Osteoblast (primary cell): ENCODE measurements at regions not wholly inside any gene's neighbourhood (a gene's known extent, or its start where the extent isn't known, plus 50 kb on each side); places are given as distances from the start of the nearest gene placed in this dataset.

Experiments used
- DNase-seq: peaks from one replicate; pipeline ENCODE4 v3.0.0; 2011; ENCODE audit warnings: low spot score, mixed read lengths; ENCODE audit not compliant: insufficient read length; ENCODE audit errors: missing footprints
- H2AFZ ChIP-seq: 2 replicates; pipeline ENCODE4 v1.6.0; 2011; ENCODE audit warnings: mild to moderate bottlenecking, low read length
- H3K27ac ChIP-seq: 2 replicates; pipeline ENCODE4 v1.5.1; 2011; ENCODE audit warnings: mild to moderate bottlenecking, low read depth, low read length, moderate library complexity
- H3K27me3 ChIP-seq: 2 replicates; pipeline ENCODE4 v1.6.0; 2012; ENCODE audit warnings: mild to moderate bottlenecking, control low read depth, inconsistent platforms, low read length, moderate library complexity; ENCODE audit not compliant: insufficient read depth
- H3K36me3 ChIP-seq: 2 replicates; pipeline ENCODE4 v1.5.1; 2011; ENCODE audit warnings: mild to moderate bottlenecking, low read length, control low read depth, moderate library complexity; ENCODE audit not compliant: insufficient read depth
- H3K4me1 ChIP-seq: 2 replicates; pipeline ENCODE4 v1.5.1; 2011; ENCODE audit warnings: mild to moderate bottlenecking, low read length, control low read depth, moderate library complexity; ENCODE audit not compliant: insufficient read depth
- H3K4me2 ChIP-seq: 2 replicates; pipeline ENCODE4 v1.6.0; 2011; ENCODE audit warnings: mild to moderate bottlenecking, low read length; ENCODE audit not compliant: insufficient read depth
- H3K4me3 ChIP-seq: fragments of 200-600 bp; sonication (generic); 3 replicates; pipeline ENCODE4 v1.5.1; 2012; ENCODE audit warnings: mild to moderate bottlenecking, low read length, inconsistent platforms; ENCODE audit not compliant: insufficient read depth
- H3K79me2 ChIP-seq: 2 replicates; pipeline ENCODE4 v1.6.0; 2012; ENCODE audit warnings: mild to moderate bottlenecking, low read length, control low read depth, inconsistent platforms; ENCODE audit not compliant: insufficient read depth
- H3K9me3 ChIP-seq: 2 replicates; pipeline ENCODE4 v1.5.1; 2011; ENCODE audit warnings: low read depth, low read length, control low read depth
- H4K20me1 ChIP-seq: 2 replicates; pipeline ENCODE4 v1.6.0; 2012; ENCODE audit warnings: mild to moderate bottlenecking, low read length, control low read depth; ENCODE audit not compliant: insufficient read depth
- TF ChIP-seq, protein P1 (sequence below): IDR thresholded peaks from 2 replicates; pipeline ENCODE4 v1.5.1; 2011; ENCODE audit warnings: mild to moderate bottlenecking, low read depth, low read length, moderate library complexity; ENCODE audit errors: extremely low read depth

DNA sequence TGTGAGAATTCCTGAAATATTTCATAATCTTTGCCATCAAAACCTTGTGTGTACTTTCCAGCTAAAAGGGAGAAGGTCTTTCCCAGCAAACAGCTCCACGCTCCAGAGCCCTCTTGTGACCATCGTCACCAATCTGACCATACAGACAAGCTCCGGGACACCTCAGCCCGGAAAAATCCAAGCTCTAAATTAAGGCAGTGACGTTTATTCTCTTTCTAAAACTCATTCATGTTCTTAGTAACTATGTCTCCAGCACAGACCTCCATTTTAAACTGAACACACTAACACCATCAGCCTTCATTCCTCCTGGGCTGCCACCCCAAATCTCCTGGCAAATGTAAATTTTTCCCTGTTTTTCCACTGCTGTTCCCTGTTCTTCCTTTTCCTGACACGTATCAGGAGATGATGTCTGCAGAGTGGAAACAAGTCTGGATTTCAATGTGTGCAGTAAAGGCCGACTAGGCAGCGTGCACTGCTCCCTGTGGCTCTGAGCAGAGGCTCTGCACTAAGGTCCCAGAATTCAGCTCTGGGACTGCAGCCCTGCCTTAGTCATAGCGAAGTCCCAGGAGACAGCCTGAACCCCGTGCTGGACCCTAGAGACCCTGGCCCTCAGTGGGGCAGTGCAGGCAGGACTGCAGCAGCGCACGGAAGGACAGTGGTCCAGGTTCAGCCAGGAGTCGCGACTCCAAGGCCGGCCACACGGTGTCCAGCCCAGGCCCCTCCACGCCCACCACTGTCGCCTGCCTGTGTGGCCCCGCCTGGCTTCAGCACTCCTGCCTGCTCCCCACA is 452.5 kb upstream of the SALL3 start:
- Histone ChIP-seq H4K20me1 (no peaks in the 10 kb centered on the region), H3K79me2 (no peaks in the 10 kb centered on the region), H3K27me3 (no peaks in the 10 kb centered on the region), H3K9me3 (peaks cover 5% of the 10 kb centered on the region), H3K36me3 (no peaks in the 10 kb centered on the region), H2AFZ (no peak overlapping the region), H3K4me3 (no peak overlapping the region), H3K4me2 (no peak overlapping the region), H3K4me1 (no peaks in the 10 kb centered on the region), H3K27ac (no peak overlapping the region)
- peak; percentile 54 for DNase-seq
- TF ChIP-seq, protein P1, sequence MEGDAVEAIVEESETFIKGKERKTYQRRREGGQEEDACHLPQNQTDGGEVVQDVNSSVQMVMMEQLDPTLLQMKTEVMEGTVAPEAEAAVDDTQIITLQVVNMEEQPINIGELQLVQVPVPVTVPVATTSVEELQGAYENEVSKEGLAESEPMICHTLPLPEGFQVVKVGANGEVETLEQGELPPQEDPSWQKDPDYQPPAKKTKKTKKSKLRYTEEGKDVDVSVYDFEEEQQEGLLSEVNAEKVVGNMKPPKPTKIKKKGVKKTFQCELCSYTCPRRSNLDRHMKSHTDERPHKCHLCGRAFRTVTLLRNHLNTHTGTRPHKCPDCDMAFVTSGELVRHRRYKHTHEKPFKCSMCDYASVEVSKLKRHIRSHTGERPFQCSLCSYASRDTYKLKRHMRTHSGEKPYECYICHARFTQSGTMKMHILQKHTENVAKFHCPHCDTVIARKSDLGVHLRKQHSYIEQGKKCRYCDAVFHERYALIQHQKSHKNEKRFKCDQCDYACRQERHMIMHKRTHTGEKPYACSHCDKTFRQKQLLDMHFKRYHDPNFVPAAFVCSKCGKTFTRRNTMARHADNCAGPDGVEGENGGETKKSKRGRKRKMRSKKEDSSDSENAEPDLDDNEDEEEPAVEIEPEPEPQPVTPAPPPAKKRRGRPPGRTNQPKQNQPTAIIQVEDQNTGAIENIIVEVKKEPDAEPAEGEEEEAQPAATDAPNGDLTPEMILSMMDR = no peak

- Histone ChIP-seq H3K27ac (no peak overlapping the region), H3K4me1 (no peaks in the 10 kb centered on the region), H4K20me1 (no peaks in the 10 kb centered on the region), H3K4me2 (no peak overlapping the region), H3K79me2 (no peaks in the 10 kb centered on the region), H3K9me3 (peaks cover 5% of the 10 kb centered on the region), H2AFZ (no peak overlapping the region), H3K4me3 (no peak overlapping the region), H3K36me3 (no peaks in the 10 kb centered on the region), H3K27me3 (no peaks in the 10 kb centered on the region)
- TF ChIP-seq, protein P1 = no peak
- DNase-seq = no peak
Measured at GRCh38 chr18:78527984-78528383, 451.6 kb upstream of the SALL3 start.

DNA sequence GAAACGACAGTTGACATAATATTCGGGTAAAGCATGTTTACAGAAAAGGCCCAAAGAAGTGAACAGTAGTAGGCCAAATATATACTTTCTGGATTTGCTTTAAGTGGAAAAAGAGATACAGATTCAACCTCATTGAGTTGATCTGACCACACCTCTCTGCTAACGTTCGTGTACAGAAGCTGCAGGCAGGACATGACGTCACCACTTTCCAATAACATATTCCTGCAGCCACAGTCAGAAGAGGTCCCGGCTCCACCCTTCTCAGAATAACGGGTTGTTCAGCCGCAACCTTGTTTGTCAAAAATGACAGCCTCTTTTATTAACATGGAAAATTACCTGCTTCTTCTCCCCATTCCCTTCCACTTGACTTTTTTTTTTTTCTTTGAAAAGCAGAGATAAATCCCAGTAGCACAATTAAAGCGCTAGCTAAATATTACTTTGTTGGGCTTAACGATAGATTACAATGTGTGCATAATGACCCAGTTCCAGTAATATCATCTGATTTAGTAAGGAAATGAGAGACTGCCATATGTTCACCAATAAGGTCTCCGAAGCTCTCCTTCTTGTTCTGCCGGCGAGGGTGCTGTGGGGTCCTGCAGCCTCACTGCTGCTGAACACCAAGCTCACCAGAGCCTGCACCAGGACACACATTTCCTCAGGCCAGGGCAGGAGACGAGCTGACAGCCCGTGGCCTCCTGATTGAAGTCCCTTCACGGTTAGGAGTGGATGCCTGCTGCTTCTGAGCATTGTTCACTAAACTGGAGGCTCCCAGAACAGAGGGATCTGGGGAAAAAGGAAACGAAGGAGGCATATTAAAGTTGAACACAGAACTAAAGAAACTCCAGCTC is 451.0 kb upstream of the SALL3 start:
- no peak overlapping the region for H3K4me3 ChIP-seq
- TF ChIP-seq, protein P1 = no peak
- no peak for DNase-seq

GRCh38 chr18:78531637-78532036 is 448.0 kb upstream of the SALL3 start:
- Histone ChIP-seq H3K9me3 (peaks cover 2% of the 10 kb centered on the region), H4K20me1 (no peaks in the 10 kb centered on the region), H3K27ac (no peak overlapping the region), H3K4me1 (no peaks in the 10 kb centered on the region), H2AFZ (no peak overlapping the region), H3K4me3 (no peak overlapping the region), H3K4me2 (no peak overlapping the region), H3K36me3 (no peaks in the 10 kb centered on the region), H3K27me3 (no peaks in the 10 kb centered on the region), H3K79me2 (no peaks in the 10 kb centered on the region)
- DNase-seq = no peak
- TF ChIP-seq, protein P1 = no peak

More for the DNA sequence above, 451.0 kb upstream of the SALL3 start:
- Histone ChIP-seq H4K20me1 (no peaks in the 10 kb centered on the region), H3K4me1 (no peaks in the 10 kb centered on the region), H3K27me3 (no peaks in the 10 kb centered on the region), H3K4me2 (no peak overlapping the region), H3K79me2 (no peaks in the 10 kb centered on the region), H3K27ac (no peak overlapping the region), H2AFZ (no peak overlapping the region), H3K36me3 (no peaks in the 10 kb centered on the region), H3K9me3 (peaks cover 5% of the 10 kb centered on the region)
